Endothelial cell of umbilical vein (primary cell): ENCODE measurements at regions not wholly inside any gene's neighbourhood (a gene's known extent, or its start where the extent isn't known, plus 50 kb on each side); places are given as distances from the start of the nearest gene placed in this dataset.
A peak's percentile ranks its signal among the peaks of the same experiment; 100 is the strongest.

Experiments used
- BruUV-seq: library from RNA; stranded (reverse); fragments of 400-500 nt; replicated peaks from 2 replicates; lab custom pipeline; 2021; lab: Mats Ljungman, UMichigan
- CTCF ChIA-PET: fragments of 300-600, 350-600 bp; sonication (Branson Sonifier 250); formaldehyde crosslinking; loops from one replicate; lab custom pipeline; 2021; ENCODE audit warnings: antibody characterized with exemption, inconsistent platforms; lab: Charles Lee
- POLR2A ChIA-PET: fragments of 300-600, 350-600 bp; sonication (Branson Sonifier 250); formaldehyde crosslinking; loops from one replicate; lab custom pipeline; 2021; ENCODE audit warnings: antibody characterized with exemption, inconsistent platforms; lab: Charles Lee
- DNase-seq: peaks from one replicate; pipeline ENCODE4 v3.0.0-alpha.2; 2011; ENCODE audit warnings: low read depth, low spot score
- FAIRE-seq: peaks from 2 replicates; lab custom pipeline; 2011; peaks lifted over from hg19 to GRCh38; lab: Jason Lieb, UNC
- H2AFZ ChIP-seq: 2 replicates; pipeline ENCODE4 v1.6.0; 2012; ENCODE audit warnings: low read depth, low read length, control low read depth, inconsistent platforms
- H3K27ac ChIP-seq: 2 replicates; pipeline ENCODE4 v1.5.1; 2011; ENCODE audit warnings: low read depth, mild to moderate bottlenecking, control low read depth, low read length, moderate library complexity; ENCODE audit not compliant: insufficient read depth
- H3K27me3 ChIP-seq, 2 experiments: 2 replicates each; pipeline versions ENCODE4 v1.6.0 to v1.6.1; 2011; ENCODE audit warnings: low read length in 2 of 2, mixed read lengths in 1 of 2; ENCODE audit not compliant: control insufficient read depth in 2 of 2, insufficient read depth in 2 of 2
- H3K36me3 ChIP-seq, 2 experiments: 2 replicates in 1 of 2; 3 replicates in 1 of 2; pipeline ENCODE4 v1.5.1; 2011; ENCODE audit warnings: low read length in 2 of 2, mild to moderate bottlenecking in 1 of 2, moderate library complexity in 1 of 2; ENCODE audit not compliant: control insufficient read depth in 2 of 2, insufficient read depth in 2 of 2; ENCODE audit errors: extremely low read depth in 1 of 2
- H3K4me1 ChIP-seq: 3 replicates; pipeline ENCODE4 v1.5.1; 2011; ENCODE audit warnings: mild to moderate bottlenecking, low read length; ENCODE audit not compliant: control insufficient read depth, insufficient read depth; ENCODE audit errors: extremely low read depth
- H3K4me2 ChIP-seq: 2 replicates; pipeline ENCODE4 v1.6.1; 2011; ENCODE audit warnings: low read length, control low read depth, mixed read lengths; ENCODE audit not compliant: insufficient read depth
- H3K4me3 ChIP-seq, 3 experiments: fragments of 200-600 bp in 1 of 3; sonication (generic), shearing (Covaris generic) in 1 of 3; replicated peaks in 1 of 3; 2 replicates each; pipeline ENCODE4 v1.5.1; 2011 to 2016; ENCODE audit warnings: control low read depth in 3 of 3, low read length in 3 of 3, mild to moderate bottlenecking in 2 of 3, inconsistent platforms in 1 of 3, low read depth in 1 of 3, moderate library complexity in 1 of 3; ENCODE audit not compliant: insufficient read depth in 1 of 3
- H3K79me2 ChIP-seq: 2 replicates; pipeline ENCODE4 v1.6.0; 2012; ENCODE audit warnings: low read length, inconsistent platforms; ENCODE audit not compliant: control insufficient read depth, insufficient read depth
- H3K9ac ChIP-seq: replicated peaks from 2 replicates; pipeline ENCODE3; 2011; ENCODE audit warnings: low read length, control low read depth; ENCODE audit not compliant: insufficient read depth; ENCODE audit errors: extremely low read depth
- H3K9me1 ChIP-seq: replicated peaks from 3 replicates; pipeline ENCODE4 v1.6.0; 2011; ENCODE audit warnings: mild to moderate bottlenecking, low read length; ENCODE audit not compliant: control insufficient read depth, insufficient read depth; ENCODE audit errors: extremely low read depth
- H3K9me3 ChIP-seq: replicated peaks from 2 replicates; pipeline ENCODE4 v1.5.1; 2012; ENCODE audit warnings: low read length, inconsistent platforms; ENCODE audit not compliant: control insufficient read depth, insufficient read depth
- H4K20me1 ChIP-seq: replicated peaks from 2 replicates; pipeline ENCODE3; 2011; ENCODE audit warnings: mild to moderate bottlenecking, low read length; ENCODE audit not compliant: control insufficient read depth, insufficient read depth; ENCODE audit errors: extremely low read depth
- CTCF ChIP-seq, 2 donors: IDR thresholded peaks; 1 replicate in 1 of 2; 2 replicates in 1 of 2; pipeline ENCODE4 v1.5.1; 2011; ENCODE audit warnings: low read length in 2 of 2, mild to moderate bottlenecking in 2 of 2, moderate library complexity in 2 of 2, control low read depth in 1 of 2, inconsistent platforms in 1 of 2, low read depth in 1 of 2; ENCODE audit not compliant: insufficient read depth in 1 of 2; ENCODE audit errors: extremely low read depth in 1 of 2
- EZH2 ChIP-seq: IDR thresholded peaks from 2 replicates; pipeline ENCODE4 v1.6.1; 2012; ENCODE audit warnings: borderline replicate concordance, low read depth, mild to moderate bottlenecking, moderate library complexity, low read length, inconsistent platforms; ENCODE audit not compliant: severe bottlenecking
- FOS ChIP-seq: IDR thresholded peaks from 2 replicates; pipeline ENCODE4 v1.6.1; 2011; ENCODE audit warnings: mild to moderate bottlenecking, low read length, moderate library complexity, borderline replicate concordance; ENCODE audit not compliant: insufficient read depth
- GATA2 ChIP-seq: IDR thresholded peaks from 2 replicates; pipeline ENCODE4 v1.7.0; 2011; ENCODE audit warnings: low read depth, mild to moderate bottlenecking, moderate library complexity, mixed read lengths, low read length; ENCODE audit not compliant: insufficient read length, insufficient read depth
- JUN ChIP-seq: IDR thresholded peaks from 2 replicates; pipeline ENCODE4 v1.6.1; 2011; ENCODE audit warnings: borderline replicate concordance, low read depth; ENCODE audit not compliant: insufficient read length, insufficient read depth
- MAX ChIP-seq: IDR thresholded peaks from 2 replicates; pipeline ENCODE4 v1.6.1; 2011; ENCODE audit not compliant: insufficient read depth, insufficient read length
- POLR2A ChIP-seq: IDR thresholded peaks from 2 replicates; pipeline ENCODE4 v1.6.1; 2012; ENCODE audit warnings: low read depth, mild to moderate bottlenecking, control low read depth, low read length
- POLR2AphosphoS5 ChIP-seq: IDR thresholded peaks from 2 replicates; pipeline ENCODE4 v1.6.1; 2012; ENCODE audit warnings: low read depth, mild to moderate bottlenecking, control low read depth, low read length, moderate library complexity; ENCODE audit not compliant: insufficient read depth
- dilution Hi-C: fragments of 300-500 bp; cut with MboI; formaldehyde crosslinking; loops from one replicate; pipeline ENCODE4 v1.15.0; 2019; ENCODE audit warnings: low sequenced_read_pairs; ENCODE audit not compliant: extremely low pct_ligation_motif_present
- intact Hi-C: fragments of 100-400 bp; cut with micrococcal nuclease; formaldehyde crosslinking; loops from one replicate; pipeline ENCODE4 v1.10.0; 2022

- Histone ChIP-seq H3K4me1 (no peaks in the 10 kb centered on the region), H3K27me3 (no peaks in the 10 kb centered on the region), H3K9me3 (no peaks in the 10 kb centered on the region), H2AFZ (no peak overlapping the region), H3K36me3 (no peaks in the 10 kb centered on the region), H4K20me1 (no peaks in the 10 kb centered on the region), H3K9ac (no peak overlapping the region), H3K4me3 (no peak overlapping the region), H3K79me2 (no peaks in the 10 kb centered on the region), H3K9me1 (no peaks in the 10 kb centered on the region), H3K4me2 (no peak overlapping the region), H3K27ac (no peak overlapping the region)
- TF ChIP-seq GATA2 (peak; percentile 35), JUN (no peak), EZH2 (no peak)
- DNase-seq, result peak; percentile 3
- CTCF ChIA-PET, result interaction anchor here (1.0 to 1.4 kb wide), 3 partner anchors 9 to 136 kb away, joined by 3 to 16 read pairs (median 4); no protein-coding TSS in a partner anchor
- no peak for FAIRE-seq
- BruUV-seq, result no TSS peak
- POLR2A ChIA-PET, result no interaction called here
- intact Hi-C loops, result no loop called here
- dilution Hi-C loops, result no loop called here
These were observed 115.5 kb upstream of the ACSL4 start for GRCh38 chrX:109848461-109849050.

GRCh38 chrX:109854096-109854495 lies 121.0 kb upstream of the ACSL4 start:
- POLR2A ChIA-PET, result no interaction called here
- no peak overlapping the region for H3K4me2 ChIP-seq
- FAIRE-seq (no peak), DNase-seq (no peak)
- no peak overlapping the region for H3K4me3 ChIP-seq
- peaks cover 17% of the 10 kb centered on the region for H3K4me1 ChIP-seq
- no peaks in the 10 kb centered on the region for H3K9me1 ChIP-seq
- H2AFZ ChIP-seq, result no peak overlapping the region
- TF ChIP-seq MAX (no peak), EZH2 (no peak), POLR2A (no peak), CTCF (IDR thresholded peaks at IDR 0.05; ENCODE audit: extremely low read depth in 1 of 2, insufficient read depth in 1 of 2, low read depth in 1 of 2, low read length in 2 of 2) (no peak), POLR2AphosphoS5 (no peak), JUN (no peak), FOS (no peak)
- no peak overlapping the region for H3K27ac ChIP-seq
- no peaks in the 10 kb centered on the region for H3K27me3 ChIP-seq
- intact Hi-C loops, result no loop called here
- CTCF ChIA-PET, result interaction anchor here (8.8 kb wide), 1 partner anchor 142 kb away, joined by 241 read pairs; no protein-coding TSS in a partner anchor
- no TSS peak for BruUV-seq
- no peaks in the 10 kb centered on the region for H3K36me3 ChIP-seq
- no peak overlapping the region for H3K9ac ChIP-seq
- dilution Hi-C loops, result no loop called here
- H4K20me1 ChIP-seq, result no peaks in the 10 kb centered on the region
- H3K9me3 ChIP-seq, result no peaks in the 10 kb centered on the region
- H3K79me2 ChIP-seq, result no peaks in the 10 kb centered on the region
